Keratinocyte (primary cell): ENCODE measurements at regions not wholly inside any gene's neighbourhood (a gene's known extent, or its start where the extent isn't known, plus 50 kb on each side); places are given as distances from the start of the nearest gene placed in this dataset.

Source experiments
- DNase-seq: peaks from one replicate; pipeline ENCODE4 v3.0.0-alpha.2; 2011; ENCODE audit warnings: low read depth, missing footprints, low spot score
- FAIRE-seq: peaks from 2 replicates; lab custom pipeline; 2011; peaks lifted over from hg19 to GRCh38; lab: Jason Lieb, UNC
- H2AFZ ChIP-seq: 2 replicates; pipeline ENCODE4 v1.6.0; 2012; ENCODE audit warnings: low read length, control low read depth, inconsistent platforms; ENCODE audit not compliant: control insufficient read depth
- H3K27ac ChIP-seq: 2 replicates; pipeline ENCODE4 v1.5.1; 2011; ENCODE audit warnings: low read length; ENCODE audit not compliant: control insufficient read depth, insufficient read depth
- H3K27me3 ChIP-seq: 3 replicates; pipeline ENCODE4 v1.6.0; 2011; ENCODE audit warnings: low read length; ENCODE audit not compliant: control insufficient read depth, insufficient read depth; ENCODE audit errors: extremely low read depth
- H3K36me3 ChIP-seq, 2 experiments: 2 replicates in 1 of 2; 3 replicates in 1 of 2; pipeline ENCODE4 v1.5.1; 2011; ENCODE audit warnings: low read length in 2 of 2, mild to moderate bottlenecking in 1 of 2; ENCODE audit not compliant: control insufficient read depth in 2 of 2, insufficient read depth in 2 of 2; ENCODE audit errors: extremely low read depth in 1 of 2
- H3K4me1 ChIP-seq: 3 replicates; pipeline ENCODE4 v1.5.1; 2011; ENCODE audit warnings: low read length; ENCODE audit not compliant: control insufficient read depth, insufficient read depth; ENCODE audit errors: extremely low read depth
- H3K4me2 ChIP-seq: 3 replicates; pipeline ENCODE4 v1.6.0; 2011; ENCODE audit warnings: low read depth, low read length; ENCODE audit not compliant: control insufficient read depth, insufficient read depth; ENCODE audit errors: extremely low read depth
- H3K4me3 ChIP-seq, 3 experiments: fragments of 200-600 bp in 1 of 3; sonication (generic) in 1 of 3; 2 replicates in 2 of 3; 3 replicates in 1 of 3; pipeline ENCODE4 v1.5.1; 2011 to 2016; ENCODE audit warnings: low read length in 3 of 3, mild to moderate bottlenecking in 3 of 3, control low read depth in 2 of 3, inconsistent platforms in 1 of 3, low read depth in 1 of 3, mixed read lengths in 1 of 3, mixed run types in 1 of 3, moderate library complexity in 1 of 3; ENCODE audit not compliant: control insufficient read depth in 2 of 3, insufficient read depth in 2 of 3; ENCODE audit errors: extremely low read depth in 1 of 3
- H3K79me2 ChIP-seq: 2 replicates; pipeline ENCODE4 v1.6.0; 2012; ENCODE audit warnings: low read length; ENCODE audit not compliant: control insufficient read depth, insufficient read depth
- H3K9ac ChIP-seq: 3 replicates; pipeline ENCODE4 v1.6.0; 2011; ENCODE audit warnings: low read length; ENCODE audit not compliant: control insufficient read depth, insufficient read depth; ENCODE audit errors: extremely low read depth
- H3K9me1 ChIP-seq: 3 replicates; pipeline ENCODE4 v1.6.0; 2011; ENCODE audit warnings: low read length; ENCODE audit not compliant: control insufficient read depth, insufficient read depth; ENCODE audit errors: extremely low read depth
- H3K9me3 ChIP-seq: 2 replicates; pipeline ENCODE4 v1.5.1; 2012; ENCODE audit warnings: low read depth, low read length; ENCODE audit not compliant: control insufficient read depth
- H4K20me1 ChIP-seq: 3 replicates; pipeline ENCODE4 v1.6.0; 2011; ENCODE audit warnings: low read length; ENCODE audit not compliant: control insufficient read depth, insufficient read depth; ENCODE audit errors: extremely low read depth
- CTCF ChIP-seq, 3 experiments: IDR thresholded peaks in 1 of 3; conservative IDR thresholded peaks in 1 of 3; optimal IDR thresholded peaks in 1 of 3; 2 replicates in 2 of 3; 3 replicates in 1 of 3; pipeline versions ENCODE3 to v1.5.1; 2011; ENCODE audit warnings: low read length in 3 of 3, mild to moderate bottlenecking in 3 of 3, moderate library complexity in 2 of 3, control low read depth in 1 of 3, inconsistent platforms in 1 of 3; ENCODE audit not compliant: insufficient read depth in 2 of 3; ENCODE audit errors: extremely low read depth in 1 of 3
- EZH2 ChIP-seq: IDR thresholded peaks from one replicate; pipeline ENCODE4 v1.6.1; 2012; ENCODE audit warnings: inconsistent platforms, mild to moderate bottlenecking, low read length, moderate library complexity
- dilution Hi-C: fragments of 300-500 bp; cut with MboI; formaldehyde crosslinking; loops from one replicate; pipeline ENCODE4 v1.7.0; 2020; ENCODE audit warnings: low sequenced_read_pairs; ENCODE audit not compliant: extremely low pct_ligation_motif_present

GRCh38 chr13:60331249-60332012, 65.6 kb upstream of the TDRD3 start:
- Histone ChIP-seq H3K4me1 (no peaks in the 10 kb centered on the region), H3K27me3 (peaks cover under 1% of the 10 kb centered on the region), H3K36me3 (no peaks in the 10 kb centered on the region), H3K9ac (no peak overlapping the region), H2AFZ (no peak overlapping the region), H3K4me3 (no peak overlapping the region), H4K20me1 (no peaks in the 10 kb centered on the region), H3K9me3 (no peaks in the 10 kb centered on the region), H3K79me2 (no peaks in the 10 kb centered on the region), H3K27ac (no peak overlapping the region), H3K9me1 (no peaks in the 10 kb centered on the region), H3K4me2 (no peak overlapping the region)
- dilution Hi-C loops, result no loop called here
- FAIRE-seq (no peak), DNase-seq (no peak)
- TF ChIP-seq CTCF (optimal IDR thresholded peaks at IDR 0.05 in 1 of 3, IDR thresholded peaks at IDR 0.05 in 1 of 3, conservative IDR thresholded peaks at IDR 0.05 in 1 of 3; ENCODE audit: extremely low read depth in 1 of 3, insufficient read depth in 2 of 3, low read length in 3 of 3), result no peak
- TF ChIP-seq EZH2, result no peak

GRCh38 chr13:60332682-60333081, 64.3 kb upstream of the TDRD3 start:
- FAIRE-seq (no peak), DNase-seq (no peak)
- dilution Hi-C loops, result no loop called here
- no peaks in the 10 kb centered on the region for H3K9me3 ChIP-seq
- peaks cover 3% of the 10 kb centered on the region for H3K27me3 ChIP-seq
- no peaks in the 10 kb centered on the region for H3K4me1 ChIP-seq
- no peak overlapping the region for H3K4me2 ChIP-seq
- no peaks in the 10 kb centered on the region for H4K20me1 ChIP-seq
- H3K9ac ChIP-seq, result no peak overlapping the region
- no peak for TF ChIP-seq CTCF (optimal IDR thresholded peaks at IDR 0.05 in 1 of 3, IDR thresholded peaks at IDR 0.05 in 1 of 3, conservative IDR thresholded peaks at IDR 0.05 in 1 of 3; ENCODE audit: extremely low read depth in 1 of 3, insufficient read depth in 2 of 3, low read length in 3 of 3)
- TF ChIP-seq EZH2, result no peak
- H3K27ac ChIP-seq, result no peak overlapping the region
- H3K79me2 ChIP-seq, result no peaks in the 10 kb centered on the region
- H3K36me3 ChIP-seq, result no peaks in the 10 kb centered on the region
- no peak overlapping the region for H3K4me3 ChIP-seq
- H2AFZ ChIP-seq, result no peak overlapping the region
- no peaks in the 10 kb centered on the region for H3K9me1 ChIP-seq
